ENCODE measurements at regions not wholly inside any gene's neighbourhood (a gene's known extent, or its start where the extent isn't known, plus 50 kb on each side); places are given as distances from the start of the nearest gene placed in this dataset.

DNA sequence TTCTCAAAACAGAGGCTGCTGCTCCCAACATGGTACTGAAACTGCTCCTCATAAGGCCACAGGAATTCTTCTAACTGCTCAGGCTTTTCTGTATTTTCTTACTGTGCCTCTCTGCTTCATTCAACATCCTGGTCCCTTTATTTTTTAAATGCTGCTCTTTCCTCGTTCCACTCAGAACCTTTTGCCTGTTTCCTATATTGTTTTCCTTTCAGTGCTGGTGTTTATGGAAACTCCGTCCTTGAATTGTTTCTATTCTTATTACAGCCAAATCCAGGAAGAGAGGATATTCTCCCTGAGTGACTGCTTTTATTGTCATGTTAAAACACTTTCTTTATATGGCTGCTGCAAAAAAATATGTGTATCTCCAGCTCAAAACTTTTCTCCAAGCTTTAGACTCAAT, 173.0 kb upstream of the E2F7 start:
- FAIRE-seq (no peak), ATAC-seq (no peak), DNase-seq (ENCODE audit: extremely low read depth in 1 of 4, low spot score in 3 of 4) (no peak)
- H3K9me1 ChIP-seq (ENCODE audit: control insufficient read depth, insufficient read depth, low read length): no peaks in the 10 kb centered on the region
- in situ Hi-C loops (cut with MboI): no loop called here
- no peaks in the 10 kb centered on the region for H4K20me1 ChIP-seq (replicated peaks; ENCODE audit: control insufficient read depth, insufficient read depth, low read length)
- ChIA-PET POLR2A (no interaction called here), CTCF (ENCODE audit: low intra/inter-chr PET ratio) (no interaction called here)
- intact Hi-C loops (cut with micrococcal nuclease): no loop called here
- no peak overlapping the region for H2AFZ ChIP-seq (ENCODE audit: low read depth, low read length)
- H3K27ac ChIP-seq (ENCODE audit: extremely low read depth, low read depth, low read length): no peak overlapping the region
- no peaks in the 10 kb centered on the region for H3K79me2 ChIP-seq (ENCODE audit: control insufficient read depth, insufficient read depth, low read length)
- H3K27me3 ChIP-seq (ENCODE audit: control insufficient read depth in 2 of 2, insufficient read depth in 2 of 2, low read length in 2 of 2): no peaks in the 10 kb centered on the region
- no peaks in the 10 kb centered on the region for H3K4me1 ChIP-seq (replicated peaks in 1 of 2; ENCODE audit: control insufficient read depth in 2 of 2, insufficient read depth in 2 of 2, low read length in 2 of 2)
- no peak overlapping the region for H3K4me3 ChIP-seq
- no peaks in the 10 kb centered on the region for H3K36me3 ChIP-seq (ENCODE audit: control insufficient read depth, insufficient read depth, low read length)
- no peak overlapping the region for H3K9ac ChIP-seq (ENCODE audit: insufficient read depth in 1 of 2, low read depth in 2 of 2, low read length in 2 of 2)
- no peak overlapping the region for H3K4me2 ChIP-seq (ENCODE audit: insufficient read depth, low read length)
- TF ChIP-seq BRD4 (IDR thresholded peaks at IDR 0.05): no peak
- TF ChIP-seq, protein P1, sequence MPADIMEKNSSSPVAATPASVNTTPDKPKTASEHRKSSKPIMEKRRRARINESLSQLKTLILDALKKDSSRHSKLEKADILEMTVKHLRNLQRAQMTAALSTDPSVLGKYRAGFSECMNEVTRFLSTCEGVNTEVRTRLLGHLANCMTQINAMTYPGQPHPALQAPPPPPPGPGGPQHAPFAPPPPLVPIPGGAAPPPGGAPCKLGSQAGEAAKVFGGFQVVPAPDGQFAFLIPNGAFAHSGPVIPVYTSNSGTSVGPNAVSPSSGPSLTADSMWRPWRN (IDR thresholded peaks at IDR 0.05; ENCODE audit: low read depth): no peak
- TF ChIP-seq, protein P2, sequence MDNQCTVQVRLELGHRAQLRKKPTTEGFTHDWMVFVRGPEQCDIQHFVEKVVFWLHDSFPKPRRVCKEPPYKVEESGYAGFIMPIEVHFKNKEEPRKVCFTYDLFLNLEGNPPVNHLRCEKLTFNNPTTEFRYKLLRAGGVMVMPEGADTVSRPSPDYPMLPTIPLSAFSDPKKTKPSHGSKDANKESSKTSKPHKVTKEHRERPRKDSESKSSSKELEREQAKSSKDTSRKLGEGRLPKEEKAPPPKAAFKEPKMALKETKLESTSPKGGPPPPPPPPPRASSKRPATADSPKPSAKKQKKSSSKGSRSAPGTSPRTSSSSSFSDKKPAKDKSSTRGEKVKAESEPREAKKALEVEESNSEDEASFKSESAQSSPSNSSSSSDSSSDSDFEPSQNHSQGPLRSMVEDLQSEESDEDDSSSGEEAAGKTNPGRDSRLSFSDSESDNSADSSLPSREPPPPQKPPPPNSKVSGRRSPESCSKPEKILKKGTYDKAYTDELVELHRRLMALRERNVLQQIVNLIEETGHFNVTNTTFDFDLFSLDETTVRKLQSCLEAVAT (IDR thresholded peaks at IDR 0.05): no peak
- TF ChIP-seq BRF1 (IDR thresholded peaks at IDR 0.05; ENCODE audit: borderline replicate concordance, extremely low read depth, insufficient read length): no peak
- no peak for TF ChIP-seq NCOA2 (IDR thresholded peaks at IDR 0.05; ENCODE audit: partially characterized antibody in 2 of 2)
- TF ChIP-seq PHTF2 (CRISPR knock-in tag; IDR thresholded peaks at IDR 0.05): no peak
- no peak for TF ChIP-seq HDAC1 (IDR thresholded peaks at IDR 0.05)
- TF ChIP-seq SP2 (IDR thresholded peaks at IDR 0.05; ENCODE audit: extremely low read depth, low read depth, low read length, poor library complexity, severe bottlenecking): no peak
- no peak for TF ChIP-seq ZSCAN29 (IDR thresholded peaks at IDR 0.05)
- TF ChIP-seq ZNF507 (tag; conservative IDR thresholded peaks at IDR 0.05): no peak
- TF ChIP-seq NFIC (IDR thresholded peaks at IDR 0.05): no peak
- no peak for TF ChIP-seq CBX5 (IDR thresholded peaks at IDR 0.05; ENCODE audit: borderline replicate concordance, low read depth)
- no peak for TF ChIP-seq SETDB1 (IDR thresholded peaks at IDR 0.05; ENCODE audit: low read length)
- TF ChIP-seq SAFB (IDR thresholded peaks at IDR 0.05; ENCODE audit: borderline replicate concordance, low read depth, low read length): no peak
- TF ChIP-seq ZNF174 (CRISPR knock-in tag; IDR thresholded peaks at IDR 0.05): no peak
- no peak for TF ChIP-seq TSC22D4 (tag; IDR thresholded peaks at IDR 0.05)
- TF ChIP-seq HNRNPUL1 (IDR thresholded peaks at IDR 0.05; ENCODE audit: low read length): no peak
- H3K9me3 ChIP-seq (replicated peaks; ENCODE audit: control insufficient read depth, insufficient read depth, low read depth, low read length): no peaks in the 10 kb centered on the region
- BruUV-seq (replicated peaks): no TSS peak
- 0% methylated on average over 2 of the region's 2 CpGs for WGBS (ENCODE audit: insufficient coverage, low coverage, missing lambda C conversion rate)
